HepG2 (cell line): ENCODE measurements at regions not wholly inside any gene's neighbourhood (a gene's known extent, or its start where the extent isn't known, plus 50 kb on each side); places are given as distances from the start of the nearest gene placed in this dataset.

ENCODE experiments used
- ATAC-seq: fragments of 200-7000 bp; cut with Tn5 transposase; 3 replicates; pipeline ENCODE4 v1.9.1; 2020; ENCODE audit warnings: mild to moderate bottlenecking, moderate library complexity
- BruUV-seq: library from RNA; stranded (reverse); fragments of 400-500 nt; replicated peaks from 2 replicates; lab custom pipeline; 2021; lab: Mats Ljungman, UMichigan
- CTCF ChIA-PET: fragments of 300-600 bp; formaldehyde crosslinking; extraction: SDS; loops from one replicate; lab custom pipeline; 2021; ENCODE audit warnings: low total read pairs, inconsistent platforms, low intra/inter-chr PET ratio; lab: Yijun Ruan, JAX
- POLR2A ChIA-PET: fragments of 350-600 bp; sonication (Branson Sonifier 250); formaldehyde crosslinking; loops from one replicate; lab custom pipeline; 2020; ENCODE audit warnings: antibody characterized with exemption, inconsistent platforms; lab: Yijun Ruan, JAX
- DNase-seq: peaks from one replicate; pipeline ENCODE4 v3.0.0-alpha.2; 2015; ENCODE audit warnings: low spot score
- FAIRE-seq: peaks from 3 replicates; lab custom pipeline; 2011; peaks lifted over from hg19 to GRCh38; lab: Jason Lieb, UNC
- H2AFZ ChIP-seq: one replicate; pipeline ENCODE4 v1.6.1; 2011; ENCODE audit warnings: low read length, inconsistent platforms
- H3K27ac ChIP-seq: fragments of 300-600 bp; 3 replicates; pipeline ENCODE4 v1.8.0; 2011; ENCODE audit warnings: mixed run types, mild to moderate bottlenecking, mixed read lengths, low read length, inconsistent platforms; ENCODE audit not compliant: insufficient read depth; ENCODE audit errors: extremely low read length
- H3K27me3 ChIP-seq, 2 experiments: fragments of 200-600 bp in 1 of 2; 2 replicates in 1 of 2; 3 replicates in 1 of 2; pipeline versions ENCODE4 v1.6.0 to v1.8.0; 2011; ENCODE audit warnings: low read length in 2 of 2, mild to moderate bottlenecking in 2 of 2, moderate library complexity in 2 of 2, inconsistent platforms in 1 of 2; ENCODE audit not compliant: insufficient read depth in 2 of 2, control insufficient read depth in 1 of 2
- H3K36me3 ChIP-seq, 2 experiments: fragments of 200-600 bp in 1 of 2; replicated peaks in 1 of 2; 2 replicates in 1 of 2; 3 replicates in 1 of 2; pipeline versions ENCODE4 v1.5.1 to v1.8.0; 2011; ENCODE audit warnings: low read length in 2 of 2, inconsistent platforms in 1 of 2; ENCODE audit not compliant: insufficient read depth in 2 of 2, control insufficient read depth in 1 of 2
- H3K4me1 ChIP-seq: 2 replicates; pipeline ENCODE4 v1.5.1; 2012; ENCODE audit warnings: low read length, inconsistent platforms; ENCODE audit not compliant: insufficient read depth
- H3K4me2 ChIP-seq: 2 replicates; pipeline ENCODE4 v1.6.0; 2011; ENCODE audit warnings: low read depth, low read length, inconsistent platforms
- H3K4me3 ChIP-seq, 3 experiments: fragments of 200-600 bp in 1 of 3; sonication (generic), shearing (Covaris generic) in 1 of 3; replicated peaks in 1 of 3; 2 replicates each; pipeline ENCODE4 v1.5.1; 2011 to 2016; ENCODE audit warnings: low read length in 3 of 3, inconsistent platforms in 2 of 3, low read depth in 2 of 3, mild to moderate bottlenecking in 2 of 3, control low read depth in 1 of 3, mixed read lengths in 1 of 3; ENCODE audit not compliant: insufficient read depth in 1 of 3
- H3K79me2 ChIP-seq: one replicate; pipeline ENCODE4 v1.6.1; 2011; ENCODE audit warnings: low read length, inconsistent platforms; ENCODE audit not compliant: insufficient read depth
- H3K9ac ChIP-seq: 2 replicates; pipeline ENCODE4 v1.6.0; 2011; ENCODE audit warnings: mild to moderate bottlenecking, low read depth, low read length, inconsistent platforms; ENCODE audit not compliant: insufficient read depth
- H3K9me3 ChIP-seq: 2 replicates; pipeline ENCODE4 v1.5.1; 2012; ENCODE audit warnings: mild to moderate bottlenecking, low read length
- H4K20me1 ChIP-seq: 2 replicates; pipeline ENCODE4 v1.6.0; 2011; ENCODE audit warnings: inconsistent platforms, mild to moderate bottlenecking, low read length, moderate library complexity; ENCODE audit not compliant: insufficient read depth
- GATAD1 ChIP-seq: IDR thresholded peaks from 2 replicates; pipeline ENCODE4 v1.6.1; 2016; ENCODE audit warnings: missing genetic modification reagents, missing compliant biosample characterization
- MAFF ChIP-seq: IDR thresholded peaks from 2 replicates; pipeline ENCODE4 v1.6.1; 2011; ENCODE audit warnings: low read depth, low read length, improper control_type of control experiment
- MAFK ChIP-seq, 2 experiments: IDR thresholded peaks in 1 of 2; conservative IDR thresholded peaks in 1 of 2; 2 replicates each; pipeline ENCODE4 v1.6.1; 2011; ENCODE audit warnings: improper control_type of control experiment in 2 of 2, low read length in 2 of 2
- NFE2L2 ChIP-seq: fragments of 150-350 bp; IDR thresholded peaks from 2 replicates; pipeline ENCODE4 v1.6.1; 2014; ENCODE audit warnings: low read length
- PHF8 ChIP-seq: sonication (generic); formaldehyde crosslinking; IDR thresholded peaks from 2 replicates; pipeline ENCODE4 v1.5.0; 2020; ENCODE audit warnings: missing genetic modification reagents
- SIN3A ChIP-seq: IDR thresholded peaks from 2 replicates; pipeline ENCODE4 v1.6.1; 2011; ENCODE audit warnings: low read depth, mild to moderate bottlenecking, control low read depth, low read length, borderline replicate concordance
- SRF ChIP-seq: IDR thresholded peaks from 2 replicates; pipeline ENCODE4 v1.6.1; 2011; ENCODE audit warnings: mild to moderate bottlenecking, low read depth, low read length, moderate library complexity
- ZEB1 ChIP-seq: IDR thresholded peaks from 2 replicates; pipeline ENCODE4 v1.6.1; 2012; ENCODE audit warnings: mild to moderate bottlenecking, low read depth, inconsistent platforms; ENCODE audit not compliant: insufficient replicate concordance
- ZKSCAN1 ChIP-seq: fragments of 150-350 bp; IDR thresholded peaks from 2 replicates; pipeline ENCODE4 v1.6.1; 2014; ENCODE audit warnings: low read length
- ZMYM3 ChIP-seq: sonication (generic); formaldehyde crosslinking; IDR thresholded peaks from 2 replicates; pipeline ENCODE4 v1.5.1; 2020; ENCODE audit warnings: mild to moderate bottlenecking, missing genetic modification reagents
- WGBS: methylation state at CpG from one replicate; pipeline ENCODE4 v1.1.6; 2017; ENCODE audit warnings: low lambda C conversion rate; 5-methylcytosine and 5-hydroxymethylcytosine counted together
- in situ Hi-C: cut with HindIII; loops from 2 replicates; pipeline ENCODE4 v1.10.0; 2017; ENCODE audit warnings: low pct_unique_long_range_greater_than_20kb; ENCODE audit not compliant: extremely low pct_ligation_motif_present
- intact Hi-C: fragments of 100-400 bp; cut with micrococcal nuclease; formaldehyde crosslinking; loops from one replicate; pipeline ENCODE4 v1.10.0; 2022; ENCODE audit not compliant: unreplicated experiment
- TF ChIP-seq, protein P1 (sequence below): sonication (generic); formaldehyde crosslinking; IDR thresholded peaks from 2 replicates; pipeline ENCODE4 v1.5.1; 2020; ENCODE audit warnings: missing genetic modification reagents, mild to moderate bottlenecking, borderline replicate concordance
- TF ChIP-seq, protein P2 (sequence below): sonication (generic); formaldehyde crosslinking; IDR thresholded peaks from 2 replicates; pipeline ENCODE4 v1.9.0; 2022; ENCODE audit warnings: missing genetic modification reagents, mild to moderate bottlenecking, borderline replicate concordance

DNA sequence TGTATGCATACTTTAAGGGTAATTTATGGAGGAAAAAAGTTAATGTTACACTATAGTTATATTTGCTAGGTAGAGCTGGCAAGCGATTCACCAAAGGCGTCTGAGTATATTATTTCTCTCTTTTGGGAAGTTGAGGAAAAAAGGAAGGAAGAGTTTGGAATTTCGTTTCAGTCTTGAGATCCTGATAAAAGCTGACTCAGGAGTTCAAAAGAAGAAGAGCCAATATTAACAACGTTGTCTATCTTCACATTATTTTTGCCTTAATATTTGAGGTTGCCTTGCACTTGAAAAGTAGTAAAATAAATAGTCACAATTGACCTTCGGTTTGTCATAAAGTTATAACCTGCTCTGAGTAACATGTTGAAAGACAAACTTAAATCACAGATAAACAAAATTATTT is 888.6 kb downstream of the KCNJ2 start:
- in situ Hi-C loops = no loop called here
- no peaks in the 10 kb centered on the region for H3K36me3 ChIP-seq
- no peaks in the 10 kb centered on the region for H3K4me1 ChIP-seq
- intact Hi-C loops = no loop called here
- DNase-seq (no peak), ATAC-seq (no peak), FAIRE-seq (no peak)
- ChIA-PET CTCF (no interaction called here), POLR2A (no interaction called here)
- TF ChIP-seq SRF (no peak), GATAD1 (no peak), PHF8 (no peak), ZEB1 (no peak), NFE2L2 (no peak), ZMYM3 (CRISPR knock-in tag) (no peak), SIN3A (no peak), ZKSCAN1 (no peak), MAFF (peak; percentile 81), MAFK (conservative IDR thresholded peaks at IDR 0.05 in 1 of 2, IDR thresholded peaks at IDR 0.05 in 1 of 2; ENCODE audit: low read length in 2 of 2) (peak; percentile 66 to 89)
- TF ChIP-seq, protein P1, sequence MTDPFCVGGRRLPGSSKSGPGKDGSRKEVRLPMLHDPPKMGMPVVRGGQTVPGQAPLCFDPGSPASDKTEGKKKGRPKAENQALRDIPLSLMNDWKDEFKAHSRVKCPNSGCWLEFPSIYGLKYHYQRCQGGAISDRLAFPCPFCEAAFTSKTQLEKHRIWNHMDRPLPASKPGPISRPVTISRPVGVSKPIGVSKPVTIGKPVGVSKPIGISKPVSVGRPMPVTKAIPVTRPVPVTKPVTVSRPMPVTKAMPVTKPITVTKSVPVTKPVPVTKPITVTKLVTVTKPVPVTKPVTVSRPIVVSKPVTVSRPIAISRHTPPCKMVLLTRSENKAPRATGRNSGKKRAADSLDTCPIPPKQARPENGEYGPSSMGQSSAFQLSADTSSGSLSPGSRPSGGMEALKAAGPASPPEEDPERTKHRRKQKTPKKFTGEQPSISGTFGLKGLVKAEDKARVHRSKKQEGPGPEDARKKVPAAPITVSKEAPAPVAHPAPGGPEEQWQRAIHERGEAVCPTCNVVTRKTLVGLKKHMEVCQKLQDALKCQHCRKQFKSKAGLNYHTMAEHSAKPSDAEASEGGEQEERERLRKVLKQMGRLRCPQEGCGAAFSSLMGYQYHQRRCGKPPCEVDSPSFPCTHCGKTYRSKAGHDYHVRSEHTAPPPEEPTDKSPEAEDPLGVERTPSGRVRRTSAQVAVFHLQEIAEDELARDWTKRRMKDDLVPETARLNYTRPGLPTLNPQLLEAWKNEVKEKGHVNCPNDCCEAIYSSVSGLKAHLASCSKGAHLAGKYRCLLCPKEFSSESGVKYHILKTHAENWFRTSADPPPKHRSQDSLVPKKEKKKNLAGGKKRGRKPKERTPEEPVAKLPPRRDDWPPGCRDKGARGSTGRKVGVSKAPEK (CRISPR knock-in tag) = no peak
- TF ChIP-seq, protein P2, sequence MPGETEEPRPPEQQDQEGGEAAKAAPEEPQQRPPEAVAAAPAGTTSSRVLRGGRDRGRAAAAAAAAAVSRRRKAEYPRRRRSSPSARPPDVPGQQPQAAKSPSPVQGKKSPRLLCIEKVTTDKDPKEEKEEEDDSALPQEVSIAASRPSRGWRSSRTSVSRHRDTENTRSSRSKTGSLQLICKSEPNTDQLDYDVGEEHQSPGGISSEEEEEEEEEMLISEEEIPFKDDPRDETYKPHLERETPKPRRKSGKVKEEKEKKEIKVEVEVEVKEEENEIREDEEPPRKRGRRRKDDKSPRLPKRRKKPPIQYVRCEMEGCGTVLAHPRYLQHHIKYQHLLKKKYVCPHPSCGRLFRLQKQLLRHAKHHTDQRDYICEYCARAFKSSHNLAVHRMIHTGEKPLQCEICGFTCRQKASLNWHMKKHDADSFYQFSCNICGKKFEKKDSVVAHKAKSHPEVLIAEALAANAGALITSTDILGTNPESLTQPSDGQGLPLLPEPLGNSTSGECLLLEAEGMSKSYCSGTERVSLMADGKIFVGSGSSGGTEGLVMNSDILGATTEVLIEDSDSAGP (CRISPR knock-in tag) = no peak
- no peak overlapping the region for H3K9ac ChIP-seq
- no TSS peak for BruUV-seq
- no peak overlapping the region for H3K4me3 ChIP-seq
- no peak overlapping the region for H3K4me2 ChIP-seq
- H3K79me2 ChIP-seq = no peaks in the 10 kb centered on the region
- H3K27me3 ChIP-seq = no peaks in the 10 kb centered on the region
- WGBS = 30% methylated on average over 5 of the region's 5 CpGs
- no peaks in the 10 kb centered on the region for H4K20me1 ChIP-seq
- H3K9me3 ChIP-seq = peaks cover 59% of the 10 kb centered on the region
- no peak overlapping the region for H2AFZ ChIP-seq
- H3K27ac ChIP-seq = no peak overlapping the region
